Activated effector memory CD4-positive, alpha-beta T cell treated with anti-CD3 and anti-CD28 coated beads, Interleukin-2, amount 50 U/mL, for 16 hours (primary cell): ENCODE measurements at regions not wholly inside any gene's neighbourhood (a gene's known extent, or its start where the extent isn't known, plus 50 kb on each side); places are given as distances from the start of the nearest gene placed in this dataset.

ENCODE experiments used
- DNase-seq: peaks from one replicate; pipeline ENCODE4 v3.0.0-alpha.2; 2020

DNA sequence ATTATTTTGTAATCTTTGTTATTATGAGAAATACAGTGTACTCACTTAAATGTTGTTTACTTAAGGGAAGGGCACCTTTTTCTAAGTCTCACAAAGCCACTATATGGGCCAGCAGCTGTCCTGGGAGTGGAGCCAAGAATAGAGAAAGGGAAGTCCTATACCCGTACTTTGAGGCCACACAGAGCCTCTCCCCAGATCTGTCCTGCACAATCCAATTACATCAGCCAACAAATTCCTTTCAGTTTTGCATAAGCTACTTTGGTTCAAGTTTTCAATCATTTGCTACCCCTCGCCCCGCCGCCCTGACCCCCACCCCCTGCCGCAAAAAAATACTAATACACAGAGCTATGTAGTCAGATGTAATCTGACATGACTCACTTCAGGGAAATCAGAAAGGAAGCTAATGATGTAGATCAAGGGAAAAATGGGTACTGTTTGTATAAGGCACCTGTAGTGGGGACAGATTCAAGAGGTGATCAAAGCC, 297.4 kb upstream of the NEBL start:
- no peak for DNase-seq

GRCh38 chr10:21193196-21193595, 296.1 kb upstream of the NEBL start:
- DNase-seq, result no peak

- DNase-seq, result no peak
These were observed 294.4 kb upstream of the NEBL start for GRCh38 chr10:21191512-21191911.

DNA sequence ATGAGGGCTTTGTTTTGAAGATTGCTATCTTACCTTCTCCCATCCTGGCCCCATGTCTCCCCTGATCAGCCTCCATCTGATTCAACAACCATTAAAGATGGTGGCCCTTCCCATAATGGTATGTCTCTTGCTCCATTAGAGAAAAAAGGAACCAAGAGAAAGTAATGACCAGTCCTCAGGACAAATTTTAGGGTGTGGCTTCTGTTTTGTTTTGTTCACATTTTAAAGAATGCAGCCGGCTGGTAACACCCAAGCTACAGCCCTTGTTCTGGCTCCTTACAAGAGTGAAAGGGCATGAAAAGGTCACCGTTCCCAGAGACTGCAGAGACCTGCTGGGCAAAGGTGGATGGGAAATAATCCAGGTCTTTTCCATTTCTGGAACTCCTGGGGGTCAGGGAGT, 287.9 kb upstream of the NEBL start:
- no peak for DNase-seq

GRCh38 chr10:21184216-21184615, 287.1 kb upstream of the NEBL start:
- DNase-seq, result no peak

GRCh38 chr10:21183025-21183424, 285.9 kb upstream of the NEBL start:
- DNase-seq, result no peak

DNA sequence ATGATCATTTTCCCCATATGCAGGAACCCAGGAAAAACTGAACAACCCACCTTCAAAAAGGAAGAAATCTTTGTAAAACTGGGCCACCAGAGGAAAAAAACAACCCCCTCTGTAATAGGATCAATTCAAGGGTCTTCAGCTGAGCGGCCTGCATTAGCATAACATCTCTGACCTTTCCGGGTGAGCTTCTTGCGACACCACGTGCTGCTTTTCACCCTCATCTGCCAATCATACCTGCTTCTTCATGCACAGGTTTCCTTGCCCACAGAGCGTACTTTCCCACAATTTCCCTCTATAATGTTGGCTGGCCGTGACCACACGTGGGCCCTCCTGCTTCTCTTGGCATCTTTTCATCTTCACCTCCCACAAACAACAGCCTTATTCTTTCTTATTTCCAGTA, 284.3 kb upstream of the NEBL start:
- DNase-seq, result no peak

DNA sequence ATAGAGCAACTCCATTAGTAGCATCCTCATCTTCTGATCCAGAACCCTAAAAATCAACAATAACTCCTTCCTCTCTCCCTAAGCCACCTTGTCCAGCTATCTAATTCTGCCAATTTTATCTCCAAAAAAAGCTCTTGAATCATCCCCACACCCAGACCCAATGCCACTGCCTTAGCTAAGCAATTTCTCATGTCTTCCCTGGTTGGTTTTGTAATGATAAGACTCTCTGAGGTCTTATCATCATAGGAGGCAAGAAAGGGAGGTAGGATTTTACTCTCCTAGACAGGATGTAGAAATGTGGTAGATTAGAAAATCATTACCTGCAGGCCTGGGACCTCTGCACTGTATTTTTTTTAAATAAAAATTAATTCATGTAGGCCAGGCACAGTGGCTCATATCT, 283.5 kb upstream of the NEBL start:
- DNase-seq, result no peak

DNA sequence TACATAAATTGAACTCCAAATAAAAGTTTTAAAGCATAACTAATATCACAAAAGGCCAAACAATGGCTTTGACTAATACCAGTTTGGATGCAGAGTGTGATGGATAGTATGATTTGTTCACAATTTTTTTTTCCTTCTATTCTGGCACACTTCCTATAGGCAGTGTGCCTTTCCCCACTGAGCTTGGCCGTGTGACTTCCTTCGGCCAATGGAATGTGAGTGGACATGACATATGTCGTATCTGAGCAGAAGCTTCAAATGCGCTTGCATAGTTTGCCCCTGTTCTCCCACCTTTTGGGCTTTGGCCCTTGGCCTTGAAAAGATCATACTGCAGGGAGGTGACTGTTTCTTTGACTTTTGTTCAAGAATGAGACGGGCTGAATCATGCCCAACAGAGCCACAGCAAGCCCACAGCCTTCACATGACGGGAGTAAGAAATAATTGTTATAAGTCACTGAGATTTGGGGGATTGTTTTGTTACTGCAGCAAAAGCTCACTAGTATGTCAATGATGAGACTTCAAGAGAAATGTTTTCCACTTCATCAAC, 279.9 kb upstream of the NEBL start:
- no peak for DNase-seq

DNA sequence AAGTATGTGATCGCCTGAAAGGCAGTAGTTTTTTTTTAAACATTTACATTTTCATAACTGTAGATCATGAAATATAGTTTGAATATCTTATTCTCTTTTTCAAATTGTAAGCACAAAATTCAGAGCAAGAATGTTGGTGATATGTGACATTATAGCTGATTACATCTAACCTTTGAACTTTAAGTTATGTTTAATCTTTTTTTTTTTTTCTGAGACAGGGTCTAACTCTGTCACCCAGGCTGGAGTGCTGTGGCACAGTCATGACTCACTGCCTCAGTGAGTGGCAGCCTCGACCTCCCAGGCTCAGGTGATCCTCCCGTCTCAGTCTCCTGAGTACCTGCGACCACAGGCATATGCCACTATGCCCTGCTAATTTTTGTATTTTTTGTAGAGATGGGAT, 278.7 kb upstream of the NEBL start:
- DNase-seq, result no peak

GRCh38 chr10:21174715-21175495, 277.8 kb upstream of the NEBL start:
- DNase-seq, result no peak

DNA sequence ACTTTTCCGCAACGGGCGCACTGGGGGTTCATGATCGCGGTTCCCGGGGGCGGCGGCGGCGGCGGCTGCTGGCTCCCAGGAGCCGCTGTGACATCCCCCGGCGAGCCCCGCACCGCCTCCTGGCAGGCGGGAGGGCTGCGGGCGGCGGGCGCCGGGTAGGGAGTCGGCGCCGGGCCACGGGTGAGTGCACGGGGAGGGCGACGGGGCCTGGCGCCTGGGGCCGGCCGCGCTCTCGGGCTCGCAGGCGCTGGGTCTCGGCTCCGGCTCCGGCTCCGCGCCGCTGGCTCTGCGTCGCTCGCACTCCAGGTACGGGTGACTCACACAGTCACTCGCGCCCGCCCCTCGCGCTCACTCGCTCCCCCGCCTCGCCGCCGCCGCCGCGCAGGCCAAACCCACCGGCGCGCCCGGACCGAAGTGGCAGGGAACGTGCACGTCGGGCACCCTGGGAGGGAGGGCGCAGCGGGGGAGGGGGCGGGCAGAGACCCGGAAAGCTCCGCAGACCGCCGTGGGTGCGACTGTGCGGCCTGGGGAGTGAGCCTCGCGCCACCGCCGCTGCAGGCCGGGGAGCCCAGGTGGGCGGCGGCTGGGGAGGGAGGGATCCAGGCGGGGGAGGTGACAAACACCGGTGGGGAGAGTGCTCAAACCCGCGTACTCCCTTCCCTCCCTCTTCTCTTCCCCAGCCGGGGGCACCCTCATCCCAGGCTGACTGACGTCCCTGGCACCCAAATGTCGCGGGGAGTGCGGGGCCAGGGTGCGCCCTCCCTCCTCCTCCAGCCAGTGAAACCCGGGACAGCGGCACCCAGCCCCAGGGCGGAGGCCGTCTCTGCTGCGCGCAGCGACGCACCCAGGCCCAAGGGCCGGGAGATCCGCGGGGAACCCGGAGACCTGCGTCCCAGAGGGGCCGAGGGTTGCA, 276.9 kb upstream of the NEBL start:
- DNase-seq, result peak; percentile 62

DNA sequence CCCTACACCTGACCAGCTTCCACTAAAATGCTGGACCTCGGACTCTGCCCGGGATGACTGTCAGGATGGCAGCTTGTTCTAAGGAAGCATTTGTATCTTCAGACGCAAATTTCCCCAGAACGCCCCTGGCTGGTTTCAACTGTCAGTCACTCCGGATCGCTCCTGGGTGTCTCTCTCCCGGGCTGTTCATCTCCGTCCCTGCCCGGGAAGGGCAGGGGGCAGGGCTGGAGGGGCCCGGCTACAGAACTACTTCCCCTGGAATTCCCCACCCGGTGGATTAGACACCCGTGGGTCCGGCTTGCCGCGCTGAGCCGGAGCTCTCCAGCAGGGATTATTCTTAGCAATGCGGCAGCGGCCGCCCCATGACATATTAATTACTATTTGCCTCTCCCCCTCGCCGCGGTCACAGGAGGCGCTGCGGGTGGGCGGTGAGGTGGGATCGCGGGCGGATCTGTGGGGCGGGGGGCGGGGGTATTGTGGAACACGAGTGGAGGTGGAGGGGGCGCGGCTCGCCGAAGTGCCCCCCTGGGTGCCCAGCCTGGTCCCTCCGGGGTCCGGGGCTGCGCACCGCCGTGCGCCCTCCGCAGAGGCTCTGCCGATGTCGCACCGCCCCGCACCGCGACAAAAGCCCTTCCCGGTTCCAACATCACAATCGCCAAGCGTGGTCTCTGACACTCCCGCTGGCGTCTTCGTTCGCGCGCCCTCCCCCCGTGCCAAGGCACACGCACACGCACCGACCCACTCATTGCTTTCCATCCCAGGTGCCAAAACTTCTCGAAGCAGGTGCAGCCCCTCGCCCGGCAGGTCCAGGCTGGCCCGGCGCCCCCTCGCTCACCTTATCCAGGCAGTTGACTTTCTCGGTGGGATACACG, 276.1 kb upstream of the NEBL start:
- DNase-seq, result no peak

- DNase-seq, result no peak
These were observed 275.4 kb upstream of the NEBL start for GRCh38 chr10:21172542-21172929.

- DNase-seq, result no peak
These were observed 274.9 kb upstream of the NEBL start for GRCh38 chr10:21171936-21172541.

- DNase-seq, result no peak
These were observed 274.3 kb upstream of the NEBL start for GRCh38 chr10:21171197-21171935.

DNA sequence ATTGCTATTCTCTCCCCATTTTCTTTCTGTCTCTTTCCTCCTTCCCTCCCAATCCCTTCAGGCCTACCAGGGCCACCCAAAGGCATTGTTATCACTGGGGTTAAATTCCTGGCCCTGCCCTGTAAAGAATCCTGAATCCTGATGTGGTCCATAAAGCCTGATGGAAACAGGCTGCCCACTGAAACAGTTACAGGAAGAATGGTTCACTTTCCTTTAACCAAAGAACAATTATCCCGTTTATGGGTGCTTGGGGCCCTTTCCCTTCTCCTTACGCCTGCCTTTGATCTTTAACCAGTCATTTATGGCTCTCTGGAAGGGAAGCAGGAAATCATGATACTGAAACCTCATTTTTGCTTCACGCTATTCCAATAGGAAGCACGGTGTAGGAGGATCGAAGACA, 273.1 kb upstream of the NEBL start:
- no peak for DNase-seq

- DNase-seq, result no peak
These were observed 272.2 kb upstream of the NEBL start for GRCh38 chr10:21169271-21169670.

DNA sequence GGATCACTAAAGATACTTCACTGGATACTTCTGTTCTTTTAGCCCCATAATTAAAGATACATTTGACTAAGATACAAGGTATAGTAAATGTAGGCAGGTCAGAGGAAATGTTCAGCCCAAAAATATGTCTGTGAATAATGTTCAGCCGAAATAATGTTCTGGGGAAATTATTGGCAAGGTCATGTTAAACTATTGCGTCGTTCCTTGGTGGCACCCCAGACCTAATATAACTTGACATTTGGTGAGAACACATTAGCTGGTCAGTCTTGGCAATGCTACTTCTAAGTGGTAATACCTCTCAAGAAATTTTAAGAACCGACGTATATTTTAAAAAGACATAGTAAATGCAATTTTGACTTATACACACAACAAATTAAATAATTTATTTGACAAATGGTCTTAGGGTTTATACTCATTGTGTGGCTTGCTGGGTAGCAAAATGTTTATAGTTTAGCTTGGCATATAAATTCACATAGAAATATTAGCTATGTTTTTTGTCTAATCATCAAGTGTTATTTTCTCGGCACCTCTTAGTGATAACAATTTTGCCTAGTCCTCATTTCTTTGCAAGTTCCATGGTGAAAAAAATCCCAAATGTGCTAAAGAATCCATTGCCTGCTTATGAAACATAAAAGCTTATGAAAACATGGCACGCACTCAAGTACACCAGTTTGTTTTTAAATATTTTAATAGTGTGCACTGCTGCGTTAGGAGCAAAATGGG, 270.3 kb upstream of the NEBL start:
- DNase-seq, result no peak

GRCh38 chr10:21166557-21167287, 269.6 kb upstream of the NEBL start:
- DNase-seq, result no peak
